Activated T-cell treated with anti-CD3 and anti-CD28 coated beads, Interleukin-2, amount 50 U/mL, for 72 hours (primary cell): ENCODE measurements at regions not wholly inside any gene's neighbourhood (a gene's known extent, or its start where the extent isn't known, plus 50 kb on each side); places are given as distances from the start of the nearest gene placed in this dataset.
"Not testable (repeated sequence)": the region's sequence is repeated elsewhere in the genome, so short reads cannot be mapped to it uniquely, and the experiment has no call there.

ENCODE experiments used
- ATAC-seq, 2 donors: fragments of 150-1000 bp; cut with Tn5 transposase; replicated peaks in 1 of 2; 2 replicates each; pipeline ENCODE4 v1.10.0; 2021; ENCODE audit warnings: moderate library complexity in 2 of 2, mild to moderate bottlenecking in 1 of 2
- DNase-seq, 2 donors: peaks; one replicate each; pipeline ENCODE4 v3.0.0; 2021 to 2022; ENCODE audit warnings: mixed read lengths in 1 of 2
- H3K27ac Mint-ChIP-seq: one replicate; pipeline ENCODE4 v1.8.0; 2022; ENCODE audit warnings: mild to moderate bottlenecking, moderate library complexity, mixed read lengths
- H3K27me3 Mint-ChIP-seq: one replicate; pipeline ENCODE4 v1.8.0; 2022; ENCODE audit warnings: low read depth, mixed read lengths
- H3K36me3 Mint-ChIP-seq, 2 donors: one replicate each; pipeline ENCODE4 v1.8.0; 2022; ENCODE audit warnings: mixed read lengths in 2 of 2, mild to moderate bottlenecking in 1 of 2; ENCODE audit not compliant: insufficient read depth in 2 of 2
- H3K4me1 Mint-ChIP-seq: one replicate; pipeline ENCODE4 v1.8.0; 2022; ENCODE audit warnings: low read depth, mixed read lengths
- H3K4me3 Mint-ChIP-seq, 2 donors: one replicate each; pipeline ENCODE4 v1.8.0; 2022; ENCODE audit warnings: mild to moderate bottlenecking in 2 of 2, mixed read lengths in 2 of 2, moderate library complexity in 2 of 2
- H3K9me3 Mint-ChIP-seq, 2 donors: one replicate each; pipeline ENCODE4 v1.8.0; 2022; ENCODE audit warnings: mixed read lengths in 2 of 2

DNA sequence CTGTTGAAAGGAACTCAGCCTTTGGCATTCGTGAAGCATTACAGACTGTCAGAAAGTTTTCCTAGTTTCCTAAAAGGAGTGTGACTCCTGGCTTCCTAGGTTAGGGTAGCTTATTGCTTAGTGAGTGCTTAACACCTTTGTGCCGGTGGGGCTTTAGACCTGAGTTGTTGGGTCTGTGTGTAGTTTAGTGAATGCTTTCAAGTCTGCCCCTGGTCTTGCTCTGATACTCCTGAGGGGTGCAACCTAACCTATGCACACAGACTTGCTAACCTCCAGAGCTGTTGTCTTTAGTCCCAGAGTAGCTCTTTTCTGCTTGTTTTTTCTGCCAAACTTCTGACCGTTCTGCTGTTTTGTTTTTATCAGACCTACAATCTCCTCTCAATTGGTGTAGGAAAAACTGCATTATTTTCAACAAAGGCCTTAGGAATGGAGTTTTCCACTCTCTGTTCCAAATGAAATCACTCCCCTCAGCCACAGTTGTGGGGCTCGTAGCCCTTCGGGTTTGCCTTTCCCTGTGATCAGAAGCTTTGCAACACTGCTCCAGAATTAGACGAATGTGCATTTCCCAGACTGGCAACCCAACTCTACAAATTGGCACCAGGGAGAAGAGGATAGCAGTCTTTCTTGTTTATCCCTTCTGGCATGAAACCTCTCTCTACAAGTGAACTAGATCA is 1399.1 kb upstream of the PCDH7 start:
- Mint-ChIP-seq H3K9me3 (peaks cover 7% of the 10 kb centered on the region in 2 donors), H3K27ac (no peak overlapping the region), H3K36me3 (peaks cover 2 to 3% of the 10 kb centered on the region in 2 donors), H3K4me3 (no peak overlapping the region), H3K27me3 (no peaks in the 10 kb centered on the region), H3K4me1 (no peaks in the 10 kb centered on the region)
- no peak for DNase-seq
- no peak for ATAC-seq

DNA sequence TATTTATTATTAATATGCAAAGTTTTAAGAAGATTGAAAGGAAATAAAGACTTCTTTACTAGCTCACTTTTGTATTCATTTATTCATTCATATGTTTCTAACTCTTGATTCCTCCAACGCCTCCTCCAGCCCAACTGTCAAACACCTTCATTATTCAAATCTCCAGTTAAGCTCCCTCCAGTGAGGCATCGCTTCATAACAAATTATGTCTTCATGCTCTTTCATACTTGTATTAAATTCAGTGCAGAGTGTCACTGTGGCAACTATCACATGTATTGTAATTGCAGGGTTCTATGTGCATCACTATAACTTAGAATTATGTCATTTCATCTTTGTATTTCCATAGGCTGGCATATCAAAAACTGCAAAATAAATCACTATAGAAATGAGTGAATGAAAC is 1394.2 kb upstream of the PCDH7 start:
- H3K4me1 Mint-ChIP-seq, result no peaks in the 10 kb centered on the region
- H3K4me3 Mint-ChIP-seq, result no peak overlapping the region
- peaks cover 2 to 6% of the 10 kb centered on the region in 2 donors for H3K9me3 Mint-ChIP-seq
- no peak for DNase-seq
- no peaks in the 10 kb centered on the region for H3K36me3 Mint-ChIP-seq
- H3K27ac Mint-ChIP-seq, result no peak overlapping the region
- H3K27me3 Mint-ChIP-seq, result no peaks in the 10 kb centered on the region
- no peak for ATAC-seq

GRCh38 chr4:29326816-29327215 is 1393.4 kb upstream of the PCDH7 start:
- Mint-ChIP-seq H3K27me3 (no peaks in the 10 kb centered on the region), H3K36me3 (no peaks in the 10 kb centered on the region), H3K4me3 (no peak overlapping the region), H3K27ac (no peak overlapping the region), H3K4me1 (no peaks in the 10 kb centered on the region), H3K9me3 (peaks cover 3 to 6% of the 10 kb centered on the region in 2 donors)
- ATAC-seq (no peak), DNase-seq (no peak)

DNA sequence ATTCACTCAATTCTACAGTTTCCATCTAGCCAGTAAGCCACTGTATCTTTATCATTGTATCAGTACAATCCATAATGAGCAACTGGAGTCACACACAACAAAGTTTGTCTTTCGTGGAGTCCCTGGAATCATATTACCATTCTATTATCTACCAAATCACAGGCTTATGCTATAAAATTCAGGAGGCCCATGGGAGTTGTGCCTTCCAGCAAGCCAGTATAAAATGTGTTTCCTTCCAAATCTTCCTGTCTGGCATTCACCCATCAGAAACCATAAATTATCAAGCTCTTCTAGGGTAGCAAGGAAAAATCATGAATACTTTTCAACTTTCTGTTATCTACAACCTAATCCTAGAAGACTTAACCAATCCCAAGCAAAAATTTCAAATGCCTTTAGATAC is 1383.3 kb upstream of the PCDH7 start:
- no peak for DNase-seq
- Mint-ChIP-seq H3K36me3 (no peaks in the 10 kb centered on the region), H3K4me1 (no peaks in the 10 kb centered on the region), H3K27me3 (no peaks in the 10 kb centered on the region), H3K27ac (no peak overlapping the region), H3K9me3 (peaks cover 7 to 8% of the 10 kb centered on the region in 2 donors), H3K4me3 (no peak overlapping the region)
- ATAC-seq, result no peak

DNA sequence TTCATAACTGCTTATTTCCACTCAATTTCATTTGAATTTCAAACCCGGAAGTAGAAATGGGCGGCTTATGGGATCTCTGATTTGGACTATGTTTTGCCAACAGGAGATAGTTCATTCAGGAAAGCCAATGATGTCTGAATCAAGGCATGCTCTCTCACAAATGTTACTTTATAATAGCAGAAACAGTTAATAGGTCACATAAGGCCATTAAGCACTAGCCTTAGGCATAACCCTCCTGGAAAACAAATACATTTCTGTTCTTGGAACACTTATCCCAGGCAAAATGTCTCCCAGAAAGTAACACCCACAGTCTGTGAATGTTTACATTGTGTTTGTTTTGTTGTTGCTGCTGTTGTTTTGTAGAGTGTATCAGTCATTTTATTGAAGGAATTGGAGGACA is 1347.2 kb upstream of the PCDH7 start:
- no peak overlapping the region for H3K27ac Mint-ChIP-seq
- DNase-seq, result no peak
- no peak overlapping the region for H3K4me3 Mint-ChIP-seq
- H3K9me3 Mint-ChIP-seq, result peaks cover 4 to 6% of the 10 kb centered on the region in 2 donors
- peaks cover 0 to 2% of the 10 kb centered on the region in 2 donors for H3K36me3 Mint-ChIP-seq
- no peak for ATAC-seq
- no peaks in the 10 kb centered on the region for H3K27me3 Mint-ChIP-seq
- H3K4me1 Mint-ChIP-seq, result no peaks in the 10 kb centered on the region

GRCh38 chr4:29375716-29376115 is 1344.5 kb upstream of the PCDH7 start:
- DNase-seq (no peak), ATAC-seq (no peak)
- Mint-ChIP-seq H3K27me3 (no peaks in the 10 kb centered on the region), H3K27ac (no peak overlapping the region), H3K4me3 (no peak overlapping the region), H3K9me3 (peaks cover 6% of the 10 kb centered on the region in 2 donors), H3K36me3 (peaks cover 0 to 1% of the 10 kb centered on the region in 2 donors), H3K4me1 (no peaks in the 10 kb centered on the region)

DNA sequence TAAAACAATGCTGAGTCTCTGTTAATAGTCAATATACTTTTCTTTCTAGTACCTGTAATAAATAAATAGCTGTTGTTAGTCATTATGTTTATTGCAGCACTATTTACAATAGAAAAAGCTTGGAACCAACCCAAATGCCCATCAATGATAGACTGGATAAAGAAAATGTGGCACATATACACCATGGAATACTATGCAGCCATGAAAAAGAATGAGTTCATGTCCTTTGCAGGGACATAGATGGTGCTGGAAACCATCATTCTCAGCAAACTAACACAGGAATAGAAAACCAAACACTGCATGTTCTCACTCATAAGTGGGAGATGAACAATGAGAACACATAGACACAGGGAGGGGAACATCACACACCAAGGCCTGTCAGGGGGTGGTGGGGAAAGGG is 1341.9 kb upstream of the PCDH7 start:
- not testable (repeated sequence) for H3K36me3 Mint-ChIP-seq, ATAC-seq, H3K27me3 Mint-ChIP-seq, H3K9me3 Mint-ChIP-seq, H3K27ac Mint-ChIP-seq, DNase-seq, H3K4me3 Mint-ChIP-seq, H3K4me1 Mint-ChIP-seq

DNA sequence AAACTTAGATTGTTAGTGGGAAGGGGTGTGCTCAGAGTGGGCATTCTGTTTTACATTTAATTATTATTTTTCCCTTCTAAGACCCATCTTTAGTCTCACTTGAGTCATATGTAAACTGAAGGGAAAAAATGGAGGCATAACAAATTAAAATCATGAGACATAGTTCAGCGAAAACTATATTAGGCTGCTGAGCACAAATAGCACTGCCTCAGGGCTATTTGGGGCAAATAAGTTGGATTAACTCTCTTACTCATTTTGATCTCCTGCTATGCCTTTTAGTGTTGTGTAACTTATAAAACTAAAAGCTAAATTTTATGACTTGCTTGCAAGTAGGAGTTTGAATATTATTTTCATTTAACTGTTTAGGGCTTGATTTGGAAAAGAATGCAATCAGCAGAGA is 1329.2 kb upstream of the PCDH7 start:
- Mint-ChIP-seq H3K27me3 (no peaks in the 10 kb centered on the region), H3K27ac (no peak overlapping the region), H3K4me1 (no peaks in the 10 kb centered on the region), H3K9me3 (peaks cover 5 to 7% of the 10 kb centered on the region in 2 donors), H3K36me3 (peaks cover 0 to 2% of the 10 kb centered on the region in 2 donors), H3K4me3 (no peak overlapping the region)
- no peak for DNase-seq
- no peak for ATAC-seq

- Mint-ChIP-seq H3K4me1 (no peaks in the 10 kb centered on the region), H3K4me3 (no peak overlapping the region), H3K36me3 (no peaks in the 10 kb centered on the region), H3K27me3 (no peaks in the 10 kb centered on the region), H3K27ac (no peak overlapping the region), H3K9me3 (peaks cover 0 to 2% of the 10 kb centered on the region in 2 donors)
- ATAC-seq, result no peak
- DNase-seq, result no peak
Measured at GRCh38 chr4:29405116-29405515, 1315.1 kb upstream of the PCDH7 start.

DNA sequence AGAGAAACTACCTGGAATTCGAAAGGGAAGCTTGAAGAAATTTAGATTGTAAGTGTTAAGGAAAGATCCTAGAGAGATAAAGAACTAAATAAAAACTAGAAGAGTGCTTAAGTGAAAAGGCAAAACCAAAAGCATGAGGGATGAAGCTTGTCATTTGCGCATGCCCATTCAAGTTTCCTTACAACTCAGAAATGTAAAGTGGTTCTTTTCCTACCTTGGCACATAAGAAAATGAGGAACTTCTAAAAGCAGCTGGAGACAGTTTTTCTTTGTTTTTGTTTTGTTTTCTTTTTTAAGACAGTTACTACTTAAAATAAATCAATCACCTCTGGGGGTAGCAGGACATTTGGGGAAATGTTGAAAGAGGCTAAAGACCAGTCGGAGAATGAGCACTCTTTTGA is 1304.4 kb upstream of the PCDH7 start:
- H3K9me3 Mint-ChIP-seq, result peaks cover 3 to 9% of the 10 kb centered on the region in 2 donors

GRCh38 chr4:29423836-29424721 is 1296.1 kb upstream of the PCDH7 start:
- no peak for DNase-seq
- H3K9me3 Mint-ChIP-seq, result peaks cover 4% of the 10 kb centered on the region in 2 donors
- H3K4me1 Mint-ChIP-seq, result no peaks in the 10 kb centered on the region
- no peaks in the 10 kb centered on the region for H3K27me3 Mint-ChIP-seq
- H3K36me3 Mint-ChIP-seq, result no peaks in the 10 kb centered on the region
- ATAC-seq, result no peak
- no peak overlapping the region for H3K27ac Mint-ChIP-seq
- H3K4me3 Mint-ChIP-seq, result no peak overlapping the region

More for the DNA sequence above, 1304.4 kb upstream of the PCDH7 start:
- DNase-seq, result no peak
- H3K4me1 Mint-ChIP-seq, result no peaks in the 10 kb centered on the region
- ATAC-seq, result no peak
- no peaks in the 10 kb centered on the region for H3K36me3 Mint-ChIP-seq
- no peak overlapping the region for H3K4me3 Mint-ChIP-seq
- no peaks in the 10 kb centered on the region for H3K27me3 Mint-ChIP-seq
- H3K27ac Mint-ChIP-seq, result no peak overlapping the region

DNA sequence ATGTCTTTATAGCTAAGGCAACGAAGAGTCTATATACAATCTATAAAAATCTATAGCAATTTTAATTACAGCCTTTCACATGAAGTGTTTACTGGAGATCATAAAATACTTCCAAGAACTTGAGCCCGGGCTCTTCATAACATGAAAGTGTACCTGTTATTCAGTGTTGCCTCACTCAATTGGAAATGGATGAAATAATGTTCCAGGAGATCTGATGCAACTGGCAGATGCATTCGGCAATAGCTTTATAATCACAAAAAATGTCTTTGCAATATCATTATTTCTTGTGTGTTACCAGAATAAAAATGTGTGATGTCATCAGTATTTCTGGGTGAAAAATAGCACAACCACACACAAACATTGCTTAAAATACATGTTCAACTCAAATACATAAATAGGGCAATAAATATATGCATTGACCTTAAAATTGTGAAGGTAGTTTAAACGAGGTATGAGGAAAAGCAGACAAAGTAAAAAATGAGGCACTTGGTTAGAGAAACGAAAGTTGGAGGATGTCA is 1266.8 kb upstream of the PCDH7 start:
- Mint-ChIP-seq H3K4me1 (no peaks in the 10 kb centered on the region), H3K27ac (no peak overlapping the region), H3K4me3 (no peak overlapping the region), H3K9me3 (peaks cover 4 to 7% of the 10 kb centered on the region in 2 donors), H3K27me3 (no peaks in the 10 kb centered on the region), H3K36me3 (peaks cover 1 to 2% of the 10 kb centered on the region in 2 donors)
- DNase-seq (no peak), ATAC-seq (no peak)

- no peaks in the 10 kb centered on the region for H3K27me3 Mint-ChIP-seq
- H3K4me1 Mint-ChIP-seq, result no peaks in the 10 kb centered on the region
- H3K27ac Mint-ChIP-seq, result no peak overlapping the region
- peaks cover 6 to 9% of the 10 kb centered on the region in 2 donors for H3K9me3 Mint-ChIP-seq
- peaks cover 1 to 2% of the 10 kb centered on the region in 2 donors for H3K36me3 Mint-ChIP-seq
- no peak overlapping the region for H3K4me3 Mint-ChIP-seq
- DNase-seq, result no peak
- ATAC-seq, result no peak
Measured at GRCh38 chr4:29459926-29460325, 1260.2 kb upstream of the PCDH7 start.
